HUES48 (cell line): ENCODE measurements at regions not wholly inside any gene's neighbourhood (a gene's known extent, or its start where the extent isn't known, plus 50 kb on each side); places are given as distances from the start of the nearest gene placed in this dataset.
"Not testable (repeated sequence)": the region's sequence is repeated elsewhere in the genome, so short reads cannot be mapped to it uniquely, and the experiment has no call there.

Experiments
- H3K27ac ChIP-seq: one replicate; pipeline ENCODE4 v1.7.0; 2013; ENCODE audit warnings: low read depth, low read length, inconsistent platforms
- H3K27me3 ChIP-seq: 2 replicates; pipeline ENCODE4 v1.6.1; 2013; ENCODE audit warnings: mild to moderate bottlenecking, low read length; ENCODE audit not compliant: control insufficient read depth, insufficient read depth
- H3K36me3 ChIP-seq: 2 replicates; pipeline ENCODE4 v1.6.1; 2013; ENCODE audit warnings: low read length; ENCODE audit not compliant: control insufficient read depth, insufficient read depth
- H3K4me1 ChIP-seq: 2 replicates; pipeline ENCODE4 v1.6.1; 2013; ENCODE audit warnings: mild to moderate bottlenecking, low read length; ENCODE audit not compliant: control insufficient read depth, insufficient read depth
- H3K4me3 ChIP-seq: 2 replicates; pipeline ENCODE4 v1.5.1; 2013; ENCODE audit warnings: mild to moderate bottlenecking, low read depth, low read length
- H3K9ac ChIP-seq: 2 replicates; pipeline ENCODE4 v1.6.1; 2013; ENCODE audit warnings: mild to moderate bottlenecking, low read depth, low read length, moderate library complexity
- H3K9me3 ChIP-seq: 2 replicates; pipeline ENCODE4 v1.6.1; 2013; ENCODE audit warnings: low read length; ENCODE audit not compliant: control insufficient read depth, insufficient read depth

DNA sequence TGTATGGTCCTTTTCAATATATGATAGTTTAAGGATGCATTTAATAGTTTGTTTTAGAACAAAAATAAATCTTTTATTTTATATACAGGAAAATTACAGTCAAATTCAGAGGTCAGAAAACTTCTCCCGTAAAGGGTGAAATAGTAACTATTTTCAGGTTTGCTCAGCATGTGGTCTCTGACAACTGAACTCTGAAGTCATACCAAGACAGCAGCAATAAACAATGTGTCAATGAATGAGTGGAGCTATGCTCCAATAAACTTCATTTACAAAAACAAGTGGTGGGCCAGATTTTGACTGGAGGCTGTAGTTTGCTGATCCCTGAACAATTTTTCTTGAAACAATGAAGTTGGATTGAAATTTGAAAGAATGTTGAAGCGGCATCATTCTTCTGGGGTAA is 123.6 kb downstream of the ZNF248 start:
- Histone ChIP-seq H3K27me3 (no peaks in the 10 kb centered on the region), H3K9ac (no peak overlapping the region), H3K4me1 (no peaks in the 10 kb centered on the region), H3K36me3 (no peaks in the 10 kb centered on the region), H3K27ac (no peak overlapping the region), H3K4me3 (no peak overlapping the region), H3K9me3 (peaks cover 89% of the 10 kb centered on the region)

GRCh38 chr10:37732685-37733084 is 124.7 kb downstream of the ZNF248 start:
- Histone ChIP-seq H3K27me3 (no peaks in the 10 kb centered on the region), H3K36me3 (no peaks in the 10 kb centered on the region), H3K4me1 (no peaks in the 10 kb centered on the region), H3K27ac (no peak overlapping the region), H3K4me3 (no peak overlapping the region), H3K9me3 (peaks cover 89% of the 10 kb centered on the region), H3K9ac (no peak overlapping the region)

DNA sequence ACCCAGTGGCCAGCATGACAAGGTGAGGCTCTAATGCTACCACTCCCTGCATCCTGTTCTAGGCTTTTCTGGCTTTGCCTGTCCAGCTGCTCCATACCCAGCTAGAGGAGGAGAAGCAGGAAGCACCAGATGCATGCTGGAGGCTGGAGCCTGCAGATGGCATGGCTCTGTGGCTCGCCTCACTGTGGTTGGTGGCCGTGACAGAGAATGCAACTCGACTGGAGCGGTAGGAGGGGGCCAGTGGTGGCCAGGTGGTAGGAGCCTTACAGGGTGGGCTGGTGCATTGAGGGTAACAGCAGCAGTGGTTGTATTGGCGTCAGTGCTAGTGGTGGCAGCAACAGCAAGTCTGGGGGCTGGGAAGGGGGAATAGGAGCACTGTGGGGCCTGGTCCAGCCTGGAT is 128.6 kb downstream of the ZNF248 start:
- no peaks in the 10 kb centered on the region for H3K27me3 ChIP-seq
- H3K4me1 ChIP-seq = no peaks in the 10 kb centered on the region
- H3K36me3 ChIP-seq = no peaks in the 10 kb centered on the region
- H3K27ac ChIP-seq = no peak overlapping the region
- H3K9me3 ChIP-seq = peaks cover 94% of the 10 kb centered on the region
- no peak overlapping the region for H3K9ac ChIP-seq
- H3K4me3 ChIP-seq = no peak overlapping the region

DNA sequence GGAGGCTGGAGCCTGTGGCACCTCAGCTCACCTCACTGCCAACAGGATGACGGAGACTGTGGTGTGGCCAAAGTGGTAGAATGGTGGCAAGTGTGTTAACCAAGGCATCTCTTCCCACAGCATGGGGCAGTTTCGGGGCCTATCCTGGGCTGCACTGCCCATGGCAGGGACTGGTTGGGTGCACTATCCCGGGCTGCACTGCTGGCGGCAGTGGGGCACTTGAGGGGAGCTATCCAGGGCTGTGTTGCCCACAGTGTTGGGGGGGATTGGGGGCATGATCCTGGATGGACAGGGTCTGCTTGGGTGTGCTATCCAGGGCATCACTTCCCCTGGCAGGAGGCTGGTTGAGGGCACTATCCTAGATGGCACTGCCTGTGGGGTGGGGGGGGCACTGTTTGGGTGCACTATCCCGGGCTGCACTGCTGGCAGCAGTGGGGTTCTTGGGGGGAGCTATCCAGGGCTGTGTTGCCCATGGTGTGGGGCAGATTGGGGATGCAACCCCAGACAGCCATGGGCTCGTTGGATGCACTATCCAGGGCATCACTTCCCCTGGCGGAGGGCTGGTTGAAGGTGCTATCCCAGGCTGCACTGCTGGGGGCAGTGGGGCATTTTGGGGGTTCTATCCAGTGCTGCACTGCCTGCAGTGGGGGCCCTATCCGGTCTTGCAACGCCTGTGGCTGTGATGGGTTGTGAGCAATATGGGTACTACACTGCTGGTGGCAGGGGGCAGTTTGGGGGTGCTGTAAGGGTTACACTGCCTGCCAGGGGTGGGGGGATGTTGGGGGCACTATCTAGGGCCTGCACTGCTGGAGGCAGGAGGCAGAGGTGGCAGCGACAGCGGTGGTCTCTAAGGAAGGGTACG is 129.7 kb downstream of the ZNF248 start:
- Histone ChIP-seq H3K27me3 (no peaks in the 10 kb centered on the region), H3K4me1 (no peaks in the 10 kb centered on the region), H3K4me3 (no peak overlapping the region), H3K9ac (no peak overlapping the region), H3K36me3 (no peaks in the 10 kb centered on the region), H3K27ac (no peak overlapping the region), H3K9me3 (peaks cover 95% of the 10 kb centered on the region)

DNA sequence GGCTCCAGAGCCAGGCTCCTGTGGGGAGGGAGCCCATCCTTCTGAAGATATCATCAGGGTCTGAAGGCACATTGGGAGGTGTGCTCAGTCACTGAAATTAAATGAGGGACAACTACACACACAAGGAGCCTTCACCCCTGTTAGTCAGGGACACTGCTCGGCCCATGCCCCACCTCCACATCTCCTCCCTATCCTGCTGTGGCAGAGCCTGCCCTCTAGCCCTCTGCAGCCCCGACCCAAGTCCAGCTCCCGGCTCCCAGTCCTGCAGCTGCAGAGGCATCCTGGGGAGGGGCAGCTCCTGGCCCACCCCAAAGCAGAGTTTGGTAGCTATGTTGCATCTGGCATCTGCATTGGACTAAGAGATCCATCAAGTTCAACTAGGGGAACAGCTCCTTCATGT is 136.3 kb downstream of the ZNF248 start:
- Histone ChIP-seq H3K9me3 (peaks cover 88% of the 10 kb centered on the region), H3K36me3 (no peaks in the 10 kb centered on the region), H3K27ac (no peak overlapping the region), H3K9ac (no peak overlapping the region), H3K4me1 (no peaks in the 10 kb centered on the region), H3K27me3 (no peaks in the 10 kb centered on the region), H3K4me3 (no peak overlapping the region)

DNA sequence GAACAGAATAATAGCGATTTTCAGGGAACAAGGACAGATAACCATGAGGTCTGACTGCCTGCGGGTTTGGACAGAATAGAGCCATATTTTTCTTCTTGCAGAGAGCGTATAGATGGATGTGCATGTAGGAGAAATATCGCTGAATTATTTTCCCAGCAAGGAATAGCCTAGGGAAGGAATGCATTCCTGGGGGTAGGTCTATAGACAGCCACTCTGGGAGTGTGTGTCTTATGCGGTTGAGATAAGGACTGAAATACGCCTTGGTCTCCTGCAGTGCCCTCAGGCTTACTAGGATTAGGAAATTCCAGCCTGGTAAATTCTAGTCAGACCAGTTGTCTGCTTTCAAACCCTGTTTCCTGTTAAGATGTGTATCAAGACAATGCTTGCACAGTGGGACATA is 139.3 kb downstream of the ZNF248 start:
- H3K9me3 ChIP-seq = peaks cover 89% of the 10 kb centered on the region
- not testable (repeated sequence) for H3K36me3 ChIP-seq, H3K27ac ChIP-seq, H3K4me1 ChIP-seq, H3K4me3 ChIP-seq, H3K9ac ChIP-seq, H3K27me3 ChIP-seq

DNA sequence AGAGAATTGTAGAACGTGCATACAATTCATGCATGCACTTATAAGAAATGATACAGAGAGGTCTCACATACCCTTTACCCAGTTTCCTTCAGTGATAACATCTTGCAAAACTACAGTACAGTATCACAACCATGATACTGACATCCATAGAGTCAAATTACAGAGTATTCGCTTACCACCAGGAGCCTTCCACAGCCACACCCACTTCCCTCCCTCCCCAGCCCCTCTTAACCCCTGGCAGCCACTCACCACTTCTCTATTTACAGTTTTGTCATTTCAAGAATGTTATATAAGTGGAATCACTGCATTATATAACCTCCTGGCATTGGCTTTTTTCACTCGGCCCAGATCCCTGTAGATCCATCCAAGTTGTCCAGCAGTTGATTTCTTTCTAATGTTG is 143.8 kb downstream of the ZNF248 start:
- Histone ChIP-seq H3K27me3 (no peaks in the 10 kb centered on the region), H3K27ac (no peak overlapping the region), H3K4me1 (no peaks in the 10 kb centered on the region), H3K4me3 (no peak overlapping the region), H3K9me3 (peaks cover 91% of the 10 kb centered on the region), H3K36me3 (no peaks in the 10 kb centered on the region), H3K9ac (no peak overlapping the region)

GRCh38 chr10:37713132-37713501 is 144.3 kb downstream of the ZNF248 start:
- no peak overlapping the region for H3K4me3 ChIP-seq

DNA sequence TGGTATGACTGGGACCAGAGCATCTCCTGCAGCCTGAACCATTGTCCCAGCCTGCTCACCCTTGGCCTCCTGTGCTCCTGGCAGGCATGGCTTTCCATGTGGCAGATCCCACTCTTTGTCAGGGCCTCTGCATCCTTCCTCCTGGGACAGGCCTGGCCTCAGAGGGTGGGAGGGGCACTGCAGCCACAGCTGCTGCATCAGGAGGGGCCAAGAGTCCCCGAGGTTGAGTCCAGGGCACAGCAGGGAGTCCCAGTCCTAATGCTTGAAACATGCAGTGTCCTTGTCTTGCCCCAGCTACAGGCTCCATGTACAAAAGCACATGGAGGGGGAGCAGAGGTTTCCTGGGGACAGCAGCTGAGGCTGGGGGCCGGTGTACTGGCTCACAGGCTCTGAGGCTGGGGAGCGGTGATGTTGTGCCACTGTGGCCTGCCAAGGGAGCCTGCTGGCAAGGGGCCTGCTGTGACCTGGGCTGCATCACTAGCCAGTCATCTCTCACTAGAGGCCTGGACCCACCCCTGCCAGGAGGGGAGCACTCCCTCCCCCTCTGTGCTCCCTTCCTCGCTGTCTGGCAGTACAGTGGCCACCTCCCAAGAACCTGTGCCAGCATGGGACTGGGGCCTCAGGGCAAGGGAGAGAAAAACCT is 144.8 kb downstream of the ZNF248 start:
- no peak overlapping the region for H3K27ac ChIP-seq
- H3K9ac ChIP-seq = no peak overlapping the region
- H3K27me3 ChIP-seq = no peaks in the 10 kb centered on the region
- H3K4me3 ChIP-seq = no peak overlapping the region
- no peaks in the 10 kb centered on the region for H3K36me3 ChIP-seq
- no peaks in the 10 kb centered on the region for H3K4me1 ChIP-seq
- H3K9me3 ChIP-seq = peaks cover 92% of the 10 kb centered on the region

More at GRCh38 chr10:37713132-37713501, 144.3 kb downstream of the ZNF248 start:
- no peaks in the 10 kb centered on the region for H3K27me3 ChIP-seq
- no peak overlapping the region for H3K27ac ChIP-seq
- H3K36me3 ChIP-seq = no peaks in the 10 kb centered on the region
- H3K9me3 ChIP-seq = peaks cover 92% of the 10 kb centered on the region
- H3K9ac ChIP-seq = no peak overlapping the region
- no peaks in the 10 kb centered on the region for H3K4me1 ChIP-seq

DNA sequence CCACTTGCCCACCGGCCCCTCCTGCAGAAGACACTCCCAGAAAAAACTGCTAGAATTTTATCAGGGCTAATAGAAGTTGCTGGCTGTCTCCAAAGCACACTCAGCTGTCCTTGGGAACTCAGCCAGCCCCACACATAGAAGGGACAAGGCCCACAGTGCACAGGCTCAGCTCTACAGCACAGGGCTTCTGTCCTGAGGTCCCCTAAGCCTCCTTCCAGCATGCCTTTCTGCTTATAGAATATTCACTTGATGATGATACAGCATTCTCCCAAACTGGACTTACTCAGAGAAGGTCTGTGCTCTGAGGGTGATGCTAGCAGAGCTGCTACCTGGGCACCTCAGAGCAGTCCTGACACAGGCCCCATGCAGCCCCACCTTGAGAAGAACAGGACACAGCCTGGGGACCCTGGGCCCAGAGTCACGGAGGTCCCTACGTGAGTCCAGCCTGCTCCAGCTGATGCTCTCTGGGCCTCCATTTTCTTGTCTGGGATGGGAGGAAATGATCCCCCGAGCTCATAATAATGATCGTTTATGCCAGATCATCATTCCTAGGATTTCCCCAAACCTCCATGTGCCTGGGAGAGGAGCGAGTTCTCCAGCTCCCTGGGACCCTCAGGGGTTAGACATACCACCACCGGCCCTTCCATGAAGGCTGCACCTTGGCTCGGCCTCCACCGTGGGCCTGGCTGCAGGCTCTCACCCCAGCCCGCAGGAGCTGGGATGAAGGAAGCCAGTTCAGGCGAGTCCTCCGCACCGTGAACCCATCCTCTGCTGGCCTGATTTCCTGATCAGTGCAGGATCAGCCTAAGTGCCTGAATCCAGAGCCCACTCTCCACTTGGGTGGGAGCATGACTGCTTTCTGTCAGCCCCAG is 145.6 kb downstream of the ZNF248 start:
- no peak overlapping the region for H3K9ac ChIP-seq
- H3K27me3 ChIP-seq = no peaks in the 10 kb centered on the region
- H3K27ac ChIP-seq = no peak overlapping the region
- peaks cover 94% of the 10 kb centered on the region for H3K9me3 ChIP-seq
- no peaks in the 10 kb centered on the region for H3K4me1 ChIP-seq
- no peaks in the 10 kb centered on the region for H3K36me3 ChIP-seq
- no peak overlapping the region for H3K4me3 ChIP-seq
